Hepatocyte (in vitro differentiated cells): ENCODE measurements at regions not wholly inside any gene's neighbourhood (a gene's known extent, or its start where the extent isn't known, plus 50 kb on each side); places are given as distances from the start of the nearest gene placed in this dataset.

Experiments
- DNase-seq: peaks from one replicate; pipeline ENCODE4 v3.0.0-alpha.2; 2016; ENCODE audit warnings: low spot score
- H2AFZ ChIP-seq: fragments of 200-600 bp; sonication (generic); 2 replicates; pipeline ENCODE4 v1.6.0; 2016; ENCODE audit warnings: antibody characterized with exemption, mild to moderate bottlenecking
- H3K27ac ChIP-seq: fragments of 200-600 bp; sonication (generic); 2 replicates; pipeline ENCODE4 v1.5.1; 2016; ENCODE audit warnings: mild to moderate bottlenecking
- H3K27me3 ChIP-seq: fragments of 200-600 bp; sonication (generic); 2 replicates; pipeline ENCODE4 v1.6.1; 2016
- H3K36me3 ChIP-seq: fragments of 200-600 bp; sonication (generic); replicated peaks from 2 replicates; pipeline ENCODE4 v1.5.1; 2016; ENCODE audit warnings: low read depth; ENCODE audit not compliant: insufficient read depth
- H3K4me1 ChIP-seq: fragments of 200-600 bp; sonication (generic); 2 replicates; pipeline ENCODE4 v1.5.1; 2016; ENCODE audit warnings: mild to moderate bottlenecking, moderate library complexity; ENCODE audit not compliant: insufficient read depth
- H3K4me2 ChIP-seq: fragments of 200-600 bp; sonication (generic); 2 replicates; pipeline ENCODE4 v1.6.0; 2016
- H3K4me3 ChIP-seq: fragments of 200-600 bp; sonication (generic); 2 replicates; pipeline ENCODE4 v1.5.1; 2016; ENCODE audit warnings: mild to moderate bottlenecking
- H3K79me2 ChIP-seq: fragments of 200-600 bp; sonication (generic); 2 replicates; pipeline ENCODE4 v1.6.0; 2017; ENCODE audit warnings: mild to moderate bottlenecking
- H3K9me2 ChIP-seq: fragments of 200-600 bp; sonication (generic); replicated peaks from 2 replicates; pipeline ENCODE4 v1.6.0; 2017; ENCODE audit warnings: mild to moderate bottlenecking; ENCODE audit not compliant: insufficient read depth
- H3K9me3 ChIP-seq: fragments of 200-600 bp; sonication (generic); 2 replicates; pipeline ENCODE4 v1.5.1; 2016; ENCODE audit warnings: low read depth, mild to moderate bottlenecking
- H4K20me1 ChIP-seq: fragments of 200-600 bp; sonication (generic); 2 replicates; pipeline ENCODE4 v1.6.0; 2016; ENCODE audit warnings: mild to moderate bottlenecking; ENCODE audit not compliant: insufficient read depth, poor library complexity, severe bottlenecking
- EZH2 ChIP-seq: fragments of 200-600 bp; sonication (generic); IDR thresholded peaks from 2 replicates; pipeline ENCODE4 v1.6.1; 2016; ENCODE audit warnings: antibody characterized with exemption, mild to moderate bottlenecking, borderline replicate concordance
- EZH2phosphoT487 ChIP-seq: fragments of 200-600 bp; sonication (generic); IDR thresholded peaks from one replicate; pipeline ENCODE4 v1.6.1; 2018; ENCODE audit warnings: antibody characterized with exemption, mild to moderate bottlenecking, low read depth, moderate library complexity; ENCODE audit not compliant: unreplicated experiment, severe bottlenecking
- WGBS: methylation state at CpG from one replicate; pipeline ENCODE4 v1.1.6; 2016; ENCODE audit warnings: low lambda C conversion rate; ENCODE audit errors: missing lambda C conversion rate; 5-methylcytosine and 5-hydroxymethylcytosine counted together
- TF ChIP-seq, protein P1 (sequence below): fragments of 200-600 bp; sonication (generic); IDR thresholded peaks from 2 replicates; pipeline ENCODE4 v1.5.1; 2016; ENCODE audit warnings: antibody characterized with exemption, mild to moderate bottlenecking; ENCODE audit not compliant: poor library complexity

DNA sequence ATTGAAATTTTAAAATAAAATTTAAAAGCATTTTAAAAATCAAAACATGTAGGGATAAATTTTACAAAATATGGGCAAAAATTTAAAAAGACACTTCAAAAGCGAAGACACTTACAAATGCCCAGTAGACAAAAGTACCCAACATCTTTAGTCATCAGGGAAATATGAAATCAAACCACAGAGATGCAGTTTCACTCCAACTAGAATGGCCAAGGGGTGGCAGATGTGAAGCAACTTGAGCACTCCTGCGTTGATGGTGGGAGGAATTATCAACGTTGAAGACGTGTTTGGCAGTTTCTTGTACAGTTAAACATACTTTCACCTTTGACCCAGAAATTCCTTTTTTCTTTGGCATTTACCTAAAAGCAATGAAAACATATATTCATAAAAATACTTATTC is 518.0 kb upstream of the SGCG start:
- no peak overlapping the region for H3K4me2 ChIP-seq
- no peaks in the 10 kb centered on the region for H4K20me1 ChIP-seq
- H3K4me1 ChIP-seq = peaks cover 4% of the 10 kb centered on the region
- no peaks in the 10 kb centered on the region for H3K9me2 ChIP-seq
- no peak overlapping the region for H3K4me3 ChIP-seq
- no peak for DNase-seq
- H3K36me3 ChIP-seq = no peaks in the 10 kb centered on the region
- TF ChIP-seq, protein P1, sequence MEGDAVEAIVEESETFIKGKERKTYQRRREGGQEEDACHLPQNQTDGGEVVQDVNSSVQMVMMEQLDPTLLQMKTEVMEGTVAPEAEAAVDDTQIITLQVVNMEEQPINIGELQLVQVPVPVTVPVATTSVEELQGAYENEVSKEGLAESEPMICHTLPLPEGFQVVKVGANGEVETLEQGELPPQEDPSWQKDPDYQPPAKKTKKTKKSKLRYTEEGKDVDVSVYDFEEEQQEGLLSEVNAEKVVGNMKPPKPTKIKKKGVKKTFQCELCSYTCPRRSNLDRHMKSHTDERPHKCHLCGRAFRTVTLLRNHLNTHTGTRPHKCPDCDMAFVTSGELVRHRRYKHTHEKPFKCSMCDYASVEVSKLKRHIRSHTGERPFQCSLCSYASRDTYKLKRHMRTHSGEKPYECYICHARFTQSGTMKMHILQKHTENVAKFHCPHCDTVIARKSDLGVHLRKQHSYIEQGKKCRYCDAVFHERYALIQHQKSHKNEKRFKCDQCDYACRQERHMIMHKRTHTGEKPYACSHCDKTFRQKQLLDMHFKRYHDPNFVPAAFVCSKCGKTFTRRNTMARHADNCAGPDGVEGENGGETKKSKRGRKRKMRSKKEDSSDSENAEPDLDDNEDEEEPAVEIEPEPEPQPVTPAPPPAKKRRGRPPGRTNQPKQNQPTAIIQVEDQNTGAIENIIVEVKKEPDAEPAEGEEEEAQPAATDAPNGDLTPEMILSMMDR = no peak
- TF ChIP-seq EZH2 = no peak
- TF ChIP-seq EZH2phosphoT487 = no peak
- no peaks in the 10 kb centered on the region for H3K27me3 ChIP-seq
- WGBS = 82% methylated on average over 4 of the region's 4 CpGs
- no peak overlapping the region for H3K27ac ChIP-seq
- H3K79me2 ChIP-seq = no peaks in the 10 kb centered on the region
- H3K9me3 ChIP-seq = no peaks in the 10 kb centered on the region
- H2AFZ ChIP-seq = no peak overlapping the region

DNA sequence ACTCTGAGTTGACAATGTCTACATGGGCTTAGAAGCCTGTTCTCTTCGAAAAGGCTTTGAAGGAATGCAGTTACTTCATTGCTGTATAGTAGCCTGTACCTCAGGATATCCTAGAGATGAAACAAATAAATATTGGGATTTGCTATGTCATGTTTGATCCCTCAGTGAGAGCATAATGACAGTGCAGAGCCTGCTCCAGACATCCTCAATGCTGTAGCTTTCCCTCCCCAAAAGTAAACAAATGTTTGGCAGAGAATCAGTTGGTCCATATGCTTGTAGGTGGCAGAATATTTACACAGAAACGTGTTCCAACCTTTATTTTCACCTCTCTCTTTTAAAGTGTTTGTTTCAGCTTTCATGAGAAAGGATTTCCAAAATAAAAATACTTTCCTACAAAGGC is 515.3 kb upstream of the SGCG start:
- Histone ChIP-seq H3K4me1 (peaks cover 4% of the 10 kb centered on the region), H3K36me3 (no peaks in the 10 kb centered on the region), H3K27ac (no peak overlapping the region), H3K4me2 (no peak overlapping the region), H2AFZ (no peak overlapping the region), H3K9me3 (no peaks in the 10 kb centered on the region), H3K79me2 (no peaks in the 10 kb centered on the region), H3K4me3 (no peak overlapping the region), H3K27me3 (no peaks in the 10 kb centered on the region), H4K20me1 (no peaks in the 10 kb centered on the region), H3K9me2 (no peaks in the 10 kb centered on the region)
- no peak for DNase-seq
- TF ChIP-seq, protein P1 = no peak
- no peak for TF ChIP-seq EZH2phosphoT487
- TF ChIP-seq EZH2 = no peak
- 48% methylated on average over 2 of the region's 2 CpGs for WGBS

DNA sequence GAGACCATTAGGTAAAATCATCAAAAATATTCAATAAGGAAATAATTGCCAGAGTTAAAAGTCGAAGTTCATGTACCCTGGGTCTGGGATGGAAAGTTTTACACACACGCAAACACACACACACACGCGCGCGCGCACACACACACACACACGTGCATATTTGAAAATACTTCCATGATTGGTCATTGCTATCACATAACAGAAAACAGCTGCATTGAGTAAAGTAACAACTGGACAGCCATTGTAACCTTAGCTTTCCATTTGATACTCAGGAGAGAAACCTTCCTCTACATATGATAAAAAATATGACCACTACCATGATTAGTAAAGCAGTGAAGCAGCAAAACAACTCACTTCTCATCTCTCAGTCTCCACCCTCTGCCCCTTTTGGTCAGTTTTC is 490.0 kb upstream of the SGCG start:
- no peaks in the 10 kb centered on the region for H3K27me3 ChIP-seq
- no peak overlapping the region for H3K27ac ChIP-seq
- H3K4me2 ChIP-seq = no peak overlapping the region
- no peaks in the 10 kb centered on the region for H3K9me3 ChIP-seq
- H3K79me2 ChIP-seq = no peaks in the 10 kb centered on the region
- no peak overlapping the region for H3K4me3 ChIP-seq
- H4K20me1 ChIP-seq = no peaks in the 10 kb centered on the region
- H3K36me3 ChIP-seq = no peaks in the 10 kb centered on the region
- DNase-seq = no peak
- WGBS = 83% methylated on average over 8 of the region's 8 CpGs
- H3K4me1 ChIP-seq = no peaks in the 10 kb centered on the region
- H2AFZ ChIP-seq = no peak overlapping the region
- no peak for TF ChIP-seq EZH2phosphoT487
- TF ChIP-seq, protein P1 = no peak
- no peaks in the 10 kb centered on the region for H3K9me2 ChIP-seq

GRCh38 chr13:22693691-22694090 is 487.1 kb upstream of the SGCG start:
- no peaks in the 10 kb centered on the region for H3K36me3 ChIP-seq
- no peaks in the 10 kb centered on the region for H3K79me2 ChIP-seq
- no peaks in the 10 kb centered on the region for H3K27me3 ChIP-seq
- H3K9me2 ChIP-seq = no peaks in the 10 kb centered on the region
- no peaks in the 10 kb centered on the region for H3K9me3 ChIP-seq
- H3K4me3 ChIP-seq = no peak overlapping the region
- H3K4me2 ChIP-seq = no peak overlapping the region
- no peak for DNase-seq
- no peak for TF ChIP-seq EZH2phosphoT487
- TF ChIP-seq, protein P1 = no peak
- no peak for TF ChIP-seq EZH2
- no peak overlapping the region for H2AFZ ChIP-seq
- H4K20me1 ChIP-seq = no peaks in the 10 kb centered on the region
- no peaks in the 10 kb centered on the region for H3K4me1 ChIP-seq
- H3K27ac ChIP-seq = no peak overlapping the region
